IPS-18c (cell line): ENCODE measurements at regions not wholly inside any gene's neighbourhood (a gene's known extent, or its start where the extent isn't known, plus 50 kb on each side); places are given as distances from the start of the nearest gene placed in this dataset.

ENCODE experiments used
- H3K4me3 ChIP-seq: 2 replicates; pipeline ENCODE4 v1.7.0; 2013; ENCODE audit warnings: low read depth, mild to moderate bottlenecking, low read length, moderate library complexity; ENCODE audit not compliant: insufficient read depth
- H3K9me3 ChIP-seq: one replicate; pipeline ENCODE4 v1.6.1; 2013; ENCODE audit warnings: mild to moderate bottlenecking, low read length, moderate library complexity; ENCODE audit not compliant: control insufficient read depth, insufficient read depth

DNA sequence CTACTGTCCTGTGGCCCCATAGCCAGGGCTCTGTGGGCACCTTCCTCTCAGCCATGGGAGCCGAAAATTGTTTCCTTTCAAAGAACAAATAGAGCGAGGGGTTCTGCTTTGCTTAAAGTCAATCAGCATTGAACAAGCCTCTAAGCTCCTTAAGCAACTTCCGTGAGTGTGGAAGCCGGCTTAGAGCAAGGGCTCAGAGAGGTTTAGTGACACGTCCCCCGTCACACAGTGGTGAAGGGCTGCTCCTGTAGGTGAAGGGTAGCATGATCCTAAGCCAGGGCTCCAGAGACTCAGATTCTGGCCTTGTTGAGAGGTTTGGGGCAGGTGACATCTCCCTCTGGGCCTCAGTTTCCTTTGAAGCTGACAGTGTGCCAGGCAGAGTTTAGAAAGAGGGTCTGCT is 94.0 kb upstream of the WNT4 start:
- Histone ChIP-seq H3K4me3 (no peak overlapping the region), H3K9me3 (no peaks in the 10 kb centered on the region)

DNA sequence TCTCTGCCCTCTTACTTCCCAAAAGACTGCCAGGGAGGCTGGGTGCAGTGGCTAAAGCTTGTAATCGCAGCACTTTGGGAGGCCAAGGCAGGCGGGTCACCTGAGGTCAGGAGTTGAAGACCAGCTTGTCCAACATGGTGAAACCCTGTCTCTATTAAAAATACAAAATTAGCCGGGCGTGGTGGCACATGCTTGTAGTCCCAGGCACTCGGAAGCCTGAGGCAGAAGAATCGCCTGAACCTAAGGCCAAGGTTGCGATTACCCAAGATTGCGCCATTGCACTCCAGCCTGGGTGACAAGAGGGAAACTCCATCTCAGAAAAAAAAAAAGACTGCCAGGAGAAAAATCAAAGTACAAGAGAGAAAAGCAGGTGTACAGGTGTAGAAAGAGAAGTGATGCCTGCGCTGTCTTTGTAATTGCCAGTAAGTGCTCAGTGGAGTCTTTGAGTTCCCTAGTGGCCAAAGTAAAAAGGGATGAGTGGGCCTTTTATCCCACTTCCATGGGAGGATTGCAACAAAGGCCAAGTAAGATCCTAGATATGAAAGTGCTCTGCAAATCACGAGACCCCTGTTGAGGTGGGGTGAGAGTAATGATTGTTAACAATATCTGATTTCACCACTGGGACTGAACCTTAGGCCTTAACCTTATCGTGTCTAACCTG is 94.7 kb upstream of the WNT4 start:
- H3K4me3 ChIP-seq = no peak overlapping the region
- no peaks in the 10 kb centered on the region for H3K9me3 ChIP-seq

DNA sequence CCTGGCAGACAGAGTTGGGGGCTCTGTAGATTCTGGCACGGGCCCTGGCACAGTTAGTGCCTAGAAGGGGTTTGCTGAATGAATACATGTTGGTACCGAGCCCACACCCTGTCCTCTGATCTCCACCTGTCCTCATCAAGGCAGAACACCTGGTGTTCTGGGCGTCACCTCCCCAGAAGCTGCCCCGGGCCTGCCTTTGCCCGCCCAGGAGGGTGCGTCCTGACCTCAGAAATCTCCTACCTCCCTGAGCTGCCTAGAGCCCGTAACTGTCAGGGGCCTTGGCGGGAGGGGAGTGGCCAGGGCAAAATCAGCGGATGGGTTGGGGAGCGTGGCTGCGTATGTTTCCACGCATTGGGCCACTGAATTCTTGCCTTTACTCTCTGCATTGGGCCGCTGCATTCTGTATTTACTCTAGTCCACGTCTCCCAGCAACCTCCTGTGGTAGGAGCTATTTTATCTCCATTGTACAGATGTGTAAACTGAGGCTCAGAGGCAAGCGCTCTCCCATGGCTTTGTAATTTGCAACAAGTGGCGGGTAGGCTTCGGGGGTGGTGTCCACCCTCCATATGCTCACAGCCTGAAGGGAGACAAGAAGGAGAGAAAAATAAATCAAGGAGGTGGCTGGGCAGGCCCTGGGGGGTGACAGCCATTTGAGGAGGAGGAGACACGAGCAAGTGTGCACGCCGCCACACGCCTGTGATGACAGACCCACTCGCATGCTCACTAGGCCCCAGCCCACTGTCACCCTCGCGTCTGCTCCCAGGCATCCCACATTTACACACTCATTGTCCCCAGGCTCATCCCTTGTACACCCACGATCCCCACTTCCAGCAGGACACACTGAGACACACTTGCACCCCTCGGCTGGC is 95.7 kb upstream of the WNT4 start:
- no peaks in the 10 kb centered on the region for H3K9me3 ChIP-seq
- no peak overlapping the region for H3K4me3 ChIP-seq

DNA sequence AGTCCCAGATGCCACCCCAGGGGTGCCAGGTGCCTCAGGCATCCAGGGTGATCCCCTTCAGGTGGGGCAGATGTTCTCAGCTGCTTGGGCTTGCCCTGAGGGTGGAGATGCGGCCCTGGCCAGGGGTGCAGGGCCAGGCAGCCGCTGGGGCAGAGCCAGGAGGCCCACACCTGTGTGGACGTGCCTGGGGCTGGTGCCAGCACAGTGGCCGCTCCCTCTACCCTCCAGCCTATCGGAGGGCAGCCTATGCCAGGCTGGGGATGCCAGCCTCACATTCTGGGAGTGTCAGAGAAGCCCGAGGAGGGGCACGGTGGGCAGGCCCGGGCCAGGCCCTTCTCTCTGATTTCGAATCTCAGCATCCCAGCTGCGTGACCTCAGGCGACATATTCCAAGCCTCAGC is 96.5 kb upstream of the WNT4 start:
- no peak overlapping the region for H3K4me3 ChIP-seq

DNA sequence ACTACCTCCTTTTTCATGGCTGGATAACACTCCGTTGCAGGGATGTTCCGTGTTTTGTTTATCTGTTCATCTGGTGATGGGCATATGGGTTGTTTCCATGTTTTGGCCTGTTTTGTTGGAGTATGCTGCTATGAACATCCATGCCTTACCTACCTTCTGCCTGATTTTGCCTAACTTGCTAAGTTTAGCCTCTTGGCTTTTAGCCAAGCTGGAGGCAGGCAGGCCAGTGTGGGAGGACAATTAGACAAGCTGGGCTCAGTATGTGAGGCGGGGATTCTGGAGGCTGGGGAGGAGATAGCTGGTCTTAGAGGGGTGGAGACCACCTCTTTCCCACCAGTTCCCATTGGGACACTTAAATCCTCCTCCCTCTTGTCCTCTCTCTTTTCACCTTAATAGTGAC is 98.4 kb upstream of the WNT4 start:
- no peaks in the 10 kb centered on the region for H3K9me3 ChIP-seq
- no peak overlapping the region for H3K4me3 ChIP-seq

More for the DNA sequence above, 96.5 kb upstream of the WNT4 start:
- H3K9me3 ChIP-seq = no peaks in the 10 kb centered on the region

DNA sequence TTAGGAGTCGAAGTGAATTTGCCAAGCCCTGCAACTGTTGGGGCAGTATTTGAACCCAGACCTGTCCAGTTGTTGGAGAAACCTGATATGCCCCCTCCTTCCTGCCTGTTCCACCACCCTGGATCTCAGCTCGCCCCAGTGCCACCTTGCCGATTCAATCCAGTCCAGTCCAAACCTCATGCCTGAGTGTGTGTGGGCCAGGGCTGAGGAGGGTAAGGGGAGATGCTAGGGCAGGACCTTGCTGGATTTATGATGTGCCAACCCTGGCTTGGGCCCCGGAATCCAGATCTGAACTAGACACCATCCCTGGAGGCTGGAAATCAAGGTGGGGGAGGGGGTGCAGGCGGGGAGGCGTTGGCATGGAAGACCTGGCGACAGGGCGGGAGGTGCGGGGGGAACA is 98.9 kb upstream of the WNT4 start:
- H3K4me3 ChIP-seq = no peak overlapping the region
- no peaks in the 10 kb centered on the region for H3K9me3 ChIP-seq

DNA sequence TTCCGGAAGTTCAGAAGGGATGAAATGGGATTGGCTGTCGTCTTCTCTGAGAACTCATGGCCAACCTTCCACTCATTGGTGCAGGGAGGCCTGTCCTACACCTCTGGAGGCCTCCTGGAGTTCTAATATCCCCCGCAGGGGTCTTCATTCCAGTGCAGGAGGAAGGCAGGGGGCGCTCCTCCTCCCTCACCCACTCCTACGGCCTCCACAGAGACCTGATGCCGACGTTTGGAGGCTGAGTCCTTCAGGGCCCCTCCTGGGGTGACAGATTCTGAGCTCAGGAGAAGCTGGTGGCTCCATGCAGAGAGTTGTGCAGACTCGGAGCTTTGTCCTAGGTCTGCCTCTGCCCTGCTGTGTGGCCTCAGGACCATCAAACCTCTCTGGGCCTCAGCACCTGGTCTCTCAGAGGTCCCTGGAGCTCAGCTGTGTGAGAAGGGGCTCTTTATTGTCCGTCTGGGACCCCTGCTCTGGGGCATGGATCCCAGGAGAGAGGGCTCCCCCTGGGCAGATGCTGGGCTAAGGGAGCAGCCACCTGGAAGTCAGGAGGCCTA is 102.3 kb upstream of the WNT4 start:
- H3K4me3 ChIP-seq = no peak overlapping the region
- H3K9me3 ChIP-seq = no peaks in the 10 kb centered on the region

DNA sequence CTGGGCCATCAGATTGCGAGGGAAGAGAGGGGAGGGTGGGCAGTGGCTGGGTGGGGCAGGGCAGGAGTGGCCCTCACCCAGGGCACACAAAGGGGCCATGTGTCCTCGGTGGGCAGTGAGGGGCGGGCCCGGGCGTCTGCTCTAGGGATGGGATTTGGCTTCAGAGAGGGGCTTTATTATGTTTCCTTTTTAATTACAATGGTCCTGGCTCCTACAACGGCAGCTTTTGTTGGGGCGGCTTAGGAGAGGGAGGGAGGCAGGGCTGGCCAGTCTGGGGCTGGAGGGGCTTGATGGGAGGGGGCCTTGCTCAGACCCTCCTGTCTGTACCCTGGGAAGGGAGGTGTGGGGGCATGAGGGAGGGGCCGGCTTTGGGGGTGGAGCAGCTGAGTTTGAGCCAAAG is 102.8 kb upstream of the WNT4 start:
- H3K9me3 ChIP-seq = no peaks in the 10 kb centered on the region
- no peak overlapping the region for H3K4me3 ChIP-seq

DNA sequence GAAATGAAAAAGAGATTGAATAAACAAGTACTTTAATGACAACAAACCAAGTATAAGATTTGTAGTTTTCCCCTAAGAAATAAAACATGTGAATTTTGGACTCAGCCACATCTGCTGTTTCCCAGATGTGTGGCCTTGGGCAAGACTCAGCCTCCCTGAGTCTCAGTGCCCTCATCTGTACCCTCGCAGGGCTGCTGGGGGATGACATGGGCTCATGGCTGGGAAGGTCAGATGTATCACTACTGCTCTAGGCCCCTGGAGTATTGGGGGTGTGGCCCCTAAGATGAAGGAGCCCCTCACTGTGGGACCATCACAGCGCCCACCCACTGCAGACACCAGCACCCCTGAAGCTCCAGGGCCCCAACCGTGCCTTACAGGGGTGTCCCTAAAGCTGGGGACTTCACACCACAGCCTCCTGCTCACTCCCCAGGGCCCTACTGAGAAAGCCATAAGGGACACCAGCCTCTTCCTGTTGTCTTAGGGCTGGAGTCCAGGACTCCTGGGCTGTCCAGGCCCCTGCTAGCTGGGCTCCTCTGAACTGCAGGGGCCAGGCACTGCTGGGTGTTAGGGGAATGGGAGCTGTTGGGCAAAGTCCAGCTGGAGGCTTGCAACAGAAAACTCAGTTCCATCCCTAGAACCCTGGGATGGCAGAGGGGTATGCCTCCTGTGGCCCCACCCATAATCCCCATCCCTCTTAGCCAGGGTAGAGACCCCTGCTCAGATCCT is 104.0 kb upstream of the WNT4 start:
- no peaks in the 10 kb centered on the region for H3K9me3 ChIP-seq

DNA sequence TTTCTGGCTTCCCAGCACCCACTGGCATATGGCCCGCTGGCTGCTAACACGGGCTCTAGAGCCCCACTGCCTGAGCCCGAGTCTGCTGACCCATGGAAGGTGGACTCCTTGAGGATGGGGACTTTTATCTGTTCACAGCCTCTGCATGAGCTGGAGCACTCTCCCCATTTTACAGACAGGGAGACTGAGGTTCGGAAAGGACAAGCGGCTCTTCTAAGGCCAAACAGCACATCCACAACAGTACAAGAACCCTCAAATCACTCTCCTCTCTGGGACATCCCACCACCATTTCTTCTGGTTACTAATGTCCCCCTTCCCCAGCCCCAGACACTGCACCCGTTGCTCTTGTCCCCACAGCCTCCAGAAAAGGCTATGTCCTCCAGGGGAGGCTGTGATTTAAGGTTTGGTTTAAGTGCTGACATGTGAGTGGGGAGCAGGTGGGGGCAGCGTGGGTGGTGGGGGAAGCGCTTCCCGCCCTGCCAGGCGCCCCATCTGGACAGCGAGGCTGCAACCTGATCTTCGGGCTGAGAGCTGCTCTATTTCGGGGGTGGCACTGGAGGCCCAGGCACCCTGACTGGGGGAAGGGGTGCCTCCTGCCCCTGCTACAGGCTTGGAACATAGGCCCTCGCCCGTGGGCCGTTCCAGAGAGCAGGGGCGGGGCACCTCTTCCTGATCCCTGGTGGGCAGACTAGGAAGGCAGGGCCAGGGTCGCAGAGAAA is 104.8 kb upstream of the WNT4 start:
- Histone ChIP-seq H3K4me3 (no peak overlapping the region), H3K9me3 (no peaks in the 10 kb centered on the region)

More for the DNA sequence above, 104.0 kb upstream of the WNT4 start:
- H3K4me3 ChIP-seq = no peak overlapping the region

DNA sequence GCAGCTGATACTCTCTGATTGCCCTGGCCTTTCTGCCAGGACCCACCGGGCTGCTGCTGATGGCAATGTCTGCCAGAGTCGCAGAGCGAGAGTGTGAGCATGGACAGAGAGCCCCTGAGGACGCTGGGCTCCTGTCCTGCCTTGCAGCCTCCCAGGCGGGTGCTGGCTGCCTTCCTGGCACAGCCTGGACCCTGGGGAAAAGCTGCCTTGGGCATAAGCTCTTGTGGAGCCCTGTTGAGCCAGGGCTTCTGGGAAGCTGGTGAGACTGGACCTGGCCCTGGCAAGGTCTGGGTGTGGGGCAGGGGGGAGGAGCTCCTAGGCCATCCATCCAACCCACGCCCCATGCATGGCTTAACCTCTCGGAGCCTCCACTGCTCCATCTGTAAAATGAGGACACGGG is 105.8 kb upstream of the WNT4 start:
- no peak overlapping the region for H3K4me3 ChIP-seq

DNA sequence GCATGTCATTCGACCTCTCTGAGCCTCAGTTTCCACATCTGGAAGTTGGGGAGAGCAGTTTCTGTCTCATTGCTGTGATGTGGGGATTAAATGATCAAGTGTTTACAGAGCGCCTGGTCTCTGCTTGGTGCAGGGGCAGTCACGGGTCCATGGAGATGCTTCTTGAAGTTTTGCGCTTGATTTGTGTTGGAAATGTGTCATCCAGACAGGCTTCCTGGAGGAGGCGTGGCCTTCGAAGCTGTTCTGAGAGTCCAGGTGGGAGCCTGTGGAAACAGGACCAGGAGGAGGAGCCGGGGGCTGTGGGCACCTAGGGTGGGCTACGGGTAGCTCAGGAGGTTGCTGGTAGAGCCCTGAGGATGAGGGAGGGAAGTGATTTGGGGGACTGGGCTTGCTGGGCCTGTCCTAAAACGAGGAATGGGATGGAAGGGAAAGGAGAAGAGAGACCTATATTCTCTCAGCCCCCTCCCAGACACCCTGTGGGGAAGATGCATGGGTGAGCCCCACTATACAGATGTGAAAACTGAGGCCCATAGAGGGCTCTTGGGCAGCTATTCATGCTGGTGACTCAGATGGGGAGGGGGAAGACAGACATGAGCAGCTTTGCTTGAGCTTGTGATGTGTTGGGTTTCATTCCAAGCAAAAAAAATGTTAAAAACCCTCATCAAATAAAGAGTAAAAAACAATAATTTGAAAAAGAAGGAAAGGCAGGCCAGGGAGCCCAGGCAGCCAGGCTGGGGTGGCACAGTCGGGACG is 107.2 kb upstream of the WNT4 start:
- Histone ChIP-seq H3K9me3 (no peaks in the 10 kb centered on the region), H3K4me3 (no peak overlapping the region)

More for the DNA sequence above, 105.8 kb upstream of the WNT4 start:
- H3K9me3 ChIP-seq = no peaks in the 10 kb centered on the region

DNA sequence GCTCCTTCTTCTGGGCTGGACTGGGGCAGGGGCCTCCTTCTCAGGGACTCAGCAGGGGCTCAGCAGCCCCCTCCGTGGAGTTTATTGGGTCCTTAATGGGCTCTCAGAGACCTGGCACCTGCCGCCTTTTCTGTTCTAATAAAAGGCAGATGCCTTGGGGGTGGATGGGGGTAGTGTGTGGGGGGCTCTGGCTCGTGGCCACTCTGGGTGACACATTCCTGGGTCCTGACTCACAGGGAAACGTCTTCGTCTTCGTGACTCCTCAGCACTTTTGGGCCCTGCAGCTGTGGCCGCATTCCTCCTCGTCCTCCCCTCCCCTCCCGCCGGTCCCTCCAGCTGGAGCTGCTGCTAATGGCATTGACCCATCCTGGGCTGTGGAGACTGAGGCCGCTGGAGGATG is 107.8 kb upstream of the WNT4 start:
- Histone ChIP-seq H3K4me3 (no peak overlapping the region), H3K9me3 (no peaks in the 10 kb centered on the region)

DNA sequence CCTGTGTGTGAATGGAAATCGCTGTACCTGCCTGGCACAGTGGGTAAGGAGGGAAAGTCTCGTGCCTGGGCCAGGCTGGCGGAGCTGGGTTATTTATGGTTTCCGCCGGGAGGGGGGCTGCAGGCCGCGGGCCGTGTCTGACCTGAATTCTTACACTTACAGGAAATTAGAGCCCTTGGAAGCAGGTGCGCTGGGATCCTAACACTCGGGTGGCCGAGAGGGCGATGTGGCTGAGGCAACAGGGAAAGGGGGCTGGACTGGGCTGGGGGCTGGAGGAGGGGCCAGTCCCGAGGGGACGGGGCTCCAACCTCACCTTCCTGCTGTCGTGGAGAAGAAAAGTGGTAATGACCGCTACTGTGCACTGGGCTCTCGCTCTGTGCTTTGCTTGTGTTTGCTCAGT is 109.4 kb upstream of the WNT4 start:
- Histone ChIP-seq H3K9me3 (no peaks in the 10 kb centered on the region), H3K4me3 (no peak overlapping the region)

DNA sequence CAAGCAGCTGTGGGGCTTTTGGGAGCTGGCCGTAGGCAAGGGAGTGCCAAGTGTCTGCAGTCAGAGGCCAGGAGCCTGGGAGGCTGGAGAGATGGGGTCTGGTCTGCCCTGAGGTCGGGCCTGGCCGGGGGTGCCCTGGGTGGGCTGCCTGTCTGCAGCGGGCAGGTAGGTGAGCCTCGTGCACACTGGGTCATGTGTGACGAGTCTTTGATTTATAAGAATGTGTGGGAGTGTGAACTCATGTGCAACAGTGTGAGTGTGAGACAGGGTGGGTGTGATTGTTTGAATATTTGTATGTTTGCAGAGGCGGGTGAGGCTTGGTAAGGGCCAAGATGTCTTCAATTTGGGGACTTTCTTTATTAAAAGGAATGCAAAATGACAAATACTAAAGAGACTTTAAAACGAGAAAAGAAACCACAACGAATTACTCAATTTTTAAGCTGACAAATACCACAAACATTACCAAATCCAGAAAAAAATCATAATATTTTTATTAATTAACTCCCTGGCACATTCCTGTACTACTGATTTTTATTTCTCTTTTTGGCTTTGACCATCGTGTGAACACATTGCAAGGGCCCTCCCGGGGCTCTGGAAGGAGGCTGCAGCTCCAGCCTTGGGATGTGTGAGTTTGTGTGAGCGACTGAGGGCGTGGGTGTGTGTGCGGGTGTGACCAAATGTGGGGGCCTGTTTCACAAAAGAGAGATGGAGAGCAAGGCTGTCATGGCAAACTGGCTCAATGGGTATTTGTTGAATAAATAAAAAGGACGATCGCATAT is 110.3 kb upstream of the WNT4 start:
- Histone ChIP-seq H3K9me3 (no peaks in the 10 kb centered on the region), H3K4me3 (no peak overlapping the region)

DNA sequence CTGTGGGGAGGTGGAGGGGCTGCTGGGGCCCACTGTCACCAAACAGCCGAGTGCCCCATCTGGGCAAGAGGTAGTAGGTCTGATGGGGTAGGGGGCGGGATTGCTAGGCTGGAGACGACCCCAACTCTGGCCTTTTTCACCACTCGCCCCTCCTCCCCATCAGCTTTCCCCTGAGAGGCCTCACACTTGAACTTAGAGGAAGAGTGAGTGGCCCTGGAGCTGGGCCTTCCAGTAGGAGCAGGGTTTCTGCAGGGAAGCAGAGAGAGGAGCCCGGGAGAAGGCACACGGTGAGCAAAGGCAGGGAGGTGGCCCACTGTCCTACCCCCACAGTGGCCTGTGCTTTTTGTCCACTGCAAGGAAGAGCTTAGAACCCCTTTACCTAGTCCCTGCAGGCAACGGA is 111.9 kb upstream of the WNT4 start:
- H3K9me3 ChIP-seq = no peaks in the 10 kb centered on the region
- no peak overlapping the region for H3K4me3 ChIP-seq
